GM23248 (cell line): ENCODE measurements at regions not wholly inside any gene's neighbourhood (a gene's known extent, or its start where the extent isn't known, plus 50 kb on each side); places are given as distances from the start of the nearest gene placed in this dataset.
"Not testable (repeated sequence)": the region's sequence is repeated elsewhere in the genome, so short reads cannot be mapped to it uniquely, and the experiment has no call there.

ENCODE experiments used
- DNase-seq: peaks from one replicate; pipeline ENCODE4 v3.0.0-alpha.2; 2015
- H2AFZ ChIP-seq: fragments of 200-600 bp; sonication (generic); 2 replicates; pipeline ENCODE4 v1.6.1; 2016; ENCODE audit warnings: antibody characterized with exemption
- H3F3A ChIP-seq: fragments of 200-600 bp; sonication (generic); 2 replicates; pipeline ENCODE4 v1.6.1; 2016; ENCODE audit warnings: mild to moderate bottlenecking, antibody characterized with exemption, mixed run types; ENCODE audit not compliant: insufficient read depth
- H3K27ac ChIP-seq: fragments of 200-600 bp; sonication (generic); 2 replicates; pipeline ENCODE4 v1.5.1; 2016; ENCODE audit warnings: mild to moderate bottlenecking
- H3K27me3 ChIP-seq: fragments of 200-600 bp; sonication (generic); replicated peaks from 2 replicates; pipeline ENCODE4 v1.6.1; 2016; ENCODE audit warnings: mild to moderate bottlenecking; ENCODE audit not compliant: insufficient read depth
- H3K36me3 ChIP-seq: fragments of 200-600 bp; sonication (generic); 2 replicates; pipeline ENCODE4 v1.6.1; 2016; ENCODE audit warnings: low read depth, mild to moderate bottlenecking
- H3K4me1 ChIP-seq: fragments of 200-600 bp; sonication (generic); 2 replicates; pipeline ENCODE4 v1.6.1; 2016; ENCODE audit warnings: mild to moderate bottlenecking; ENCODE audit not compliant: insufficient read depth
- H3K4me2 ChIP-seq: fragments of 200-600 bp; sonication (generic); one replicate; pipeline ENCODE4 v1.6.1; 2016; ENCODE audit warnings: mild to moderate bottlenecking; ENCODE audit not compliant: unreplicated experiment
- H3K4me3 ChIP-seq: fragments of 200-600 bp; sonication (generic); 2 replicates; pipeline ENCODE4 v1.5.1; 2016; ENCODE audit warnings: mild to moderate bottlenecking
- H3K79me2 ChIP-seq: fragments of 200-600 bp; sonication (generic); 2 replicates; pipeline ENCODE4 v1.6.1; 2016; ENCODE audit warnings: mild to moderate bottlenecking; ENCODE audit not compliant: insufficient read depth
- H3K9ac ChIP-seq: fragments of 200-600 bp; sonication (generic); 2 replicates; pipeline ENCODE4 v1.6.1; 2016; ENCODE audit warnings: mild to moderate bottlenecking
- H3K9me2 ChIP-seq: fragments of 200-600 bp; sonication (generic); 2 replicates; pipeline ENCODE4 v1.6.1; 2016; ENCODE audit warnings: mixed run types, mild to moderate bottlenecking, moderate library complexity; ENCODE audit not compliant: insufficient read depth
- H3K9me3 ChIP-seq: fragments of 200-600 bp; sonication (generic); one replicate; pipeline ENCODE4 v1.6.1; 2017; ENCODE audit warnings: low read depth
- H4K20me1 ChIP-seq: fragments of 200-600 bp; sonication (generic); 2 replicates; pipeline ENCODE4 v1.6.0; 2016; ENCODE audit not compliant: insufficient read depth
- EZH2 ChIP-seq: fragments of 200-600 bp; sonication (generic); IDR thresholded peaks from 2 replicates; pipeline ENCODE4 v1.6.1; 2018; ENCODE audit warnings: antibody characterized with exemption, mild to moderate bottlenecking; ENCODE audit not compliant: insufficient read depth, poor library complexity, severe bottlenecking
- EZH2phosphoT487 ChIP-seq: fragments of 200-600 bp; sonication (generic); IDR thresholded peaks from 2 replicates; pipeline ENCODE4 v1.6.1; 2018; ENCODE audit warnings: antibody characterized with exemption, moderate library complexity, mild to moderate bottlenecking, low read depth; ENCODE audit not compliant: insufficient read depth
- WGBS, 2 experiments: methylation state at CpG; one replicate each; pipeline ENCODE4 v1.1.6; 2015 to 2017; ENCODE audit warnings: low lambda C conversion rate in 2 of 2, low coverage in 1 of 2; ENCODE audit errors: missing lambda C conversion rate in 2 of 2; 5-methylcytosine and 5-hydroxymethylcytosine counted together
- in situ Hi-C: fragments of 300-500 bp; cut with MboI; formaldehyde crosslinking; loops from 2 replicates; pipeline ENCODE4 v1.15.0; 2020

- Histone ChIP-seq H3K79me2 (no peaks in the 10 kb centered on the region), H3K4me3 (no peak overlapping the region), H3K9ac (no peak overlapping the region), H3K27me3 (no peaks in the 10 kb centered on the region), H3F3A (no peaks in the 10 kb centered on the region), H3K4me2 (no peak overlapping the region), H3K9me2 (no peaks in the 10 kb centered on the region), H4K20me1 (no peaks in the 10 kb centered on the region), H2AFZ (no peak overlapping the region), H3K9me3 (no peaks in the 10 kb centered on the region), H3K36me3 (no peaks in the 10 kb centered on the region), H3K4me1 (peaks cover 23% of the 10 kb centered on the region), H3K27ac (0 out of 2 replicates have a peak overlapping the region, but pooled peaks have one; percentile 5)
- DNase-seq = no peak
- 67 to 84% methylated on average over 2 of the region's 2 CpGs for WGBS, 2 experiments
- in situ Hi-C loops = loop anchor here (10.0 kb wide), 1 partner anchor 157 kb away; no protein-coding TSS in a partner anchor
- TF ChIP-seq EZH2phosphoT487 = no peak
- TF ChIP-seq EZH2 = no peak
Observed at GRCh38 chr1:173257805-173258204, 50.7 kb upstream of the TNFSF4 start.

- H3K4me2 ChIP-seq = no peak overlapping the region
- in situ Hi-C loops = loop anchor here (10.0 kb wide), 1 partner anchor 156 kb away; no protein-coding TSS in a partner anchor
- no peak overlapping the region for H3K9ac ChIP-seq
- H3K36me3 ChIP-seq = no peaks in the 10 kb centered on the region
- H3K4me3 ChIP-seq = no peak overlapping the region
- H4K20me1 ChIP-seq = no peaks in the 10 kb centered on the region
- peak; percentile 50 for DNase-seq
- TF ChIP-seq EZH2phosphoT487 = no peak
- TF ChIP-seq EZH2 = no peak
- WGBS, 2 experiments = 49 to 52% methylated on average over 5 of the region's 5 CpGs
- no peaks in the 10 kb centered on the region for H3K9me3 ChIP-seq
- no peaks in the 10 kb centered on the region for H3K9me2 ChIP-seq
- H3K79me2 ChIP-seq = no peaks in the 10 kb centered on the region
- peaks cover 19% of the 10 kb centered on the region for H3K4me1 ChIP-seq
- H2AFZ ChIP-seq = no peak overlapping the region
- no peaks in the 10 kb centered on the region for H3K27me3 ChIP-seq
- 0 out of 2 replicates have a peak overlapping the region, but pooled peaks have one; percentile 5 for H3K27ac ChIP-seq
- no peaks in the 10 kb centered on the region for H3F3A ChIP-seq
Observed at GRCh38 chr1:173258479-173259264, 51.5 kb upstream of the TNFSF4 start.

GRCh38 chr1:173260329-173260728 lies 53.2 kb upstream of the TNFSF4 start:
- H3K4me3 ChIP-seq, H3K27me3 ChIP-seq, H3K4me2 ChIP-seq, H3K27ac ChIP-seq, H3K79me2 ChIP-seq, H4K20me1 ChIP-seq, H3F3A ChIP-seq, H3K9me2 ChIP-seq, H3K9ac ChIP-seq, H3K9me3 ChIP-seq, in situ Hi-C loops, H3K36me3 ChIP-seq, H2AFZ ChIP-seq, DNase-seq: not testable (repeated sequence)
- H3K4me1 ChIP-seq = peaks cover 18% of the 10 kb centered on the region
- WGBS, 2 experiments = 78 to 88% methylated on average over 1 of the region's 1 CpG

GRCh38 chr1:173266841-173267240 lies 59.7 kb upstream of the TNFSF4 start:
- DNase-seq = peak; percentile 56
- no peaks in the 10 kb centered on the region for H4K20me1 ChIP-seq
- no peaks in the 10 kb centered on the region for H3K79me2 ChIP-seq
- H3F3A ChIP-seq = peaks cover 49% of the 10 kb centered on the region
- H3K9me3 ChIP-seq = no peaks in the 10 kb centered on the region
- H3K27ac ChIP-seq = peak overlapping the region; percentile 19
- no peak overlapping the region for H2AFZ ChIP-seq
- H3K4me2 ChIP-seq = peak overlapping the region; percentile 26
- no peak overlapping the region for H3K9ac ChIP-seq
- no peak for TF ChIP-seq EZH2
- TF ChIP-seq EZH2phosphoT487 = no peak
- no peaks in the 10 kb centered on the region for H3K36me3 ChIP-seq
- H3K4me1 ChIP-seq = peaks cover 51% of the 10 kb centered on the region
- H3K9me2 ChIP-seq = no peaks in the 10 kb centered on the region
- H3K27me3 ChIP-seq = no peaks in the 10 kb centered on the region
- H3K4me3 ChIP-seq = no peak overlapping the region
- in situ Hi-C loops = no loop called here
- WGBS, 2 experiments = 12 to 13% methylated on average over 3 of the region's 3 CpGs
